ENCODE measurements at regions not wholly inside any gene's neighbourhood (a gene's known extent, or its start where the extent isn't known, plus 50 kb on each side); places are given as distances from the start of the nearest gene placed in this dataset.

GRCh38 chrX:131626681-131627296 lies 82.9 kb downstream of the OR13H1 start:
- DNase-seq (ENCODE audit: low read depth in 2 of 2) = peak; percentile 0 to 24
- TF ChIP-seq CTCF (IDR thresholded peaks at IDR 0.05; ENCODE audit: low read depth, low read length) = peak; percentile 21
- H3K4me3 ChIP-seq (replicated peaks in 1 of 2; ENCODE audit: low read depth in 2 of 2, low read length in 2 of 2) = no peak overlapping the region

DNA sequence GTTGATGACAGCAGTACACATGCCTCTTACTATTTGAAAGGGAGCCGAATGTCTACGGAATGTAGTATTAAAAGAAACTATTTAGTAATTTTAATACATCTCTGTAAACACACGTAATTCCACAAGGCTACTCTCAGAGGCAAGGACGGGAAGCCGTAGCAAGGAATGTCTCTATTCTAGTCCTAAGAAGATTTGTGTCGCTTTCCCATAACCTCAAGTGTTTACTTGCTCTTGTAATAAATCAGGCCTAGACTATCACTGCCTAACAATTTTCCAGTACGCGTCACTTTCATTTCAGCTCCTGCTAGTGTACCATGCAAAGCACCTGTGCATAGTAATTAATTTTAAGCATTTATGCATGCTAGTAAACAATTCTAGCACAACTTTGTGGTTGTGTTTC lies 86.7 kb downstream of the OR13H1 start:
- TF ChIP-seq CTCF (IDR thresholded peaks at IDR 0.05; ENCODE audit: low read depth, low read length) = no peak
- DNase-seq (ENCODE audit: low read depth in 2 of 2) = no peak
- no peak overlapping the region for H3K4me3 ChIP-seq (replicated peaks in 1 of 2; ENCODE audit: low read depth in 2 of 2, low read length in 2 of 2)

DNA sequence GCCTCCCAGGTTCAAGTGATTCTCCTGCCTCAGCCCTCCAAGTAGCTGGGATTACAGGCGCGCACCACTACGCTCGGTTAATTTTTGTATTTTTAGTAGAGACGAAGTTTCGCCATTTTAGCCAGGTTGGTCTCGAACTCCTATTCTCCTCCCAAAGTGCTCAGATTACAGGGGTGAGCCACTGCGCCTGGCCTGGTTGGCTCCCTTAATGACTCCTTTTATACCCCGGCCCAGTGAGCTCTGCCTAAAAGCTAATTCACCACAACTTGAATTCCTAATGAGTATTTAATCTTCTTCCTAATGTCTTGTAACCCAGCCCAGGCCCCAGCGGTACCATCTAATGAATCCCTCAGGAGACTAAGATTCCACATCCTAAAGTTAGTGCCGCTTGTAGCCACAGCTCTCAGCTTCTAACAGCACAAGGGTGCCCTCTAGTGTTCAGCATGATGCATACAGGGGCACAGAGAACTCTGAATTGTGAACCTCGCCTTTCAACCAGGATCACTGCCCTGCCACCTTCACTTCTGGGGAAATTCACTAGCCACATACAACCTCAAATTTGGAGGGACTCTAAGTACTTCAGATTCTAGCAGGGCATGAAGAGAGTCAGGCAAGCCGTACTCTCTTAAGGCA lies 89.5 kb downstream of the OR13H1 start:
- H3K4me3 ChIP-seq (replicated peaks in 1 of 2; ENCODE audit: low read depth in 2 of 2, low read length in 2 of 2) = no peak overlapping the region
- peak; percentile 68 for TF ChIP-seq CTCF (IDR thresholded peaks at IDR 0.05; ENCODE audit: low read depth, low read length)
- peak; percentile 55 for DNase-seq (ENCODE audit: low read depth in 2 of 2)

GRCh38 chrX:131634900-131635299 lies 91.0 kb downstream of the OR13H1 start:
- no peak overlapping the region for H3K4me3 ChIP-seq (replicated peaks in 1 of 2; ENCODE audit: low read depth in 2 of 2, low read length in 2 of 2)
- no peak for TF ChIP-seq CTCF (IDR thresholded peaks at IDR 0.05; ENCODE audit: low read depth, low read length)
- DNase-seq (ENCODE audit: low read depth in 2 of 2) = no peak

- no peak for DNase-seq (ENCODE audit: low read depth in 2 of 2)
- H3K4me3 ChIP-seq (replicated peaks in 1 of 2; ENCODE audit: low read depth in 2 of 2, low read length in 2 of 2) = no peak overlapping the region
- TF ChIP-seq CTCF (IDR thresholded peaks at IDR 0.05; ENCODE audit: low read depth, low read length) = no peak
These were observed 102.2 kb downstream of the OR13H1 start for GRCh38 chrX:131646106-131646505.

DNA sequence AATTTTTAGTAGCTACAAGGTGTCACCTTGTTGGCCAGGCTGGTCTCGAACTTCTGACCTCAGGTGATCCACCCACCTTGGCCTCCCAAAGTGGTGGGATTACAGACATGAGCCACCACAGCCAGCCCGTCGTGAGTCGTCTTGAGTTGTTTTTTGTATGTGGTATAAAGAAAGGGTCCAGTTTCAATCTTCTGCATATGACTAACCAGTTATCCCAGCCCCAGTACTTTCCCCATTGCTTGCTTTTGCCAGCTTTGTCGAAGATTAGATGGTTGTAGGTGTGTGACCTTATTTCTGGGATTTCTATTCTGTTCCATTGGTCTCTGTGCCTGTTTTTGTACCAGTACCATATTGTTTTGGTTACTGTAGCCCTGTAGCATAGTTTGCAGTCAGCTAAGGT lies 105.9 kb downstream of the OR13H1 start:
- DNase-seq (ENCODE audit: low read depth in 2 of 2) = no peak
- TF ChIP-seq CTCF (IDR thresholded peaks at IDR 0.05; ENCODE audit: low read depth, low read length) = no peak
- no peak overlapping the region for H3K4me3 ChIP-seq (replicated peaks in 1 of 2; ENCODE audit: low read depth in 2 of 2, low read length in 2 of 2)

Data from cardiac fibroblast (primary cell).